H9 (cell line): ENCODE measurements at regions not wholly inside any gene's neighbourhood (a gene's known extent, or its start where the extent isn't known, plus 50 kb on each side); places are given as distances from the start of the nearest gene placed in this dataset.

Experiments
- DNase-seq: peaks from one replicate; pipeline ENCODE4 v3.0.0-alpha.2; 2017
- H2AFZ ChIP-seq: one replicate; pipeline ENCODE4 v1.6.1; 2013; ENCODE audit warnings: mild to moderate bottlenecking, low read length, control low read depth, moderate library complexity
- H2AK5ac ChIP-seq: 2 replicates; pipeline ENCODE4 v1.6.1; 2013; ENCODE audit warnings: low read length, control low read depth, mixed read lengths; ENCODE audit not compliant: insufficient read length
- H2BK120ac ChIP-seq: one replicate; pipeline ENCODE4 v1.6.1; 2013; ENCODE audit warnings: low read depth, mild to moderate bottlenecking, low read length, control low read depth, inconsistent platforms; ENCODE audit not compliant: poor library complexity, severe bottlenecking
- H2BK12ac ChIP-seq: 2 replicates; pipeline ENCODE4 v1.6.1; 2013; ENCODE audit warnings: low read length, control low read depth, mixed read lengths, low read depth; ENCODE audit not compliant: insufficient read length
- H2BK15ac ChIP-seq: 2 replicates; pipeline ENCODE4 v1.6.1; 2013; ENCODE audit warnings: low read depth, low read length, control low read depth
- H2BK20ac ChIP-seq: one replicate; pipeline ENCODE4 v1.6.1; 2013; ENCODE audit warnings: low read depth, mild to moderate bottlenecking, low read length, control low read depth, inconsistent platforms; ENCODE audit not compliant: poor library complexity, severe bottlenecking
- H2BK5ac ChIP-seq: 2 replicates; pipeline ENCODE4 v1.6.1; 2013; ENCODE audit warnings: low read length, control low read depth, mixed read lengths; ENCODE audit not compliant: insufficient read length
- H3K14ac ChIP-seq: 2 replicates; pipeline ENCODE4 v1.6.1; 2013; ENCODE audit warnings: low read length, control low read depth; ENCODE audit not compliant: insufficient read depth
- H3K18ac ChIP-seq: 2 replicates; pipeline ENCODE4 v1.6.1; 2013; ENCODE audit warnings: low read depth, mild to moderate bottlenecking, mixed read lengths, low read length, control low read depth; ENCODE audit not compliant: insufficient read length
- H3K23ac ChIP-seq: 2 replicates; pipeline ENCODE4 v1.6.1; 2013; ENCODE audit warnings: low read length, control low read depth, mixed read lengths, low read depth; ENCODE audit not compliant: insufficient read length
- H3K23me2 ChIP-seq: 2 replicates; pipeline ENCODE4 v1.6.1; 2013; ENCODE audit warnings: low read depth, mild to moderate bottlenecking, mixed read lengths, low read length, control low read depth; ENCODE audit not compliant: insufficient read length, poor library complexity, severe bottlenecking
- H3K27ac ChIP-seq: 2 replicates; pipeline ENCODE4 v1.5.1; 2013; ENCODE audit warnings: low read length, control low read depth, mixed read lengths, low read depth; ENCODE audit not compliant: insufficient read length
- H3K27me3 ChIP-seq: 2 replicates; pipeline ENCODE4 v1.6.1; 2013; ENCODE audit warnings: low read length, control low read depth, inconsistent platforms; ENCODE audit not compliant: insufficient read depth
- H3K4ac ChIP-seq: 2 replicates; pipeline ENCODE4 v1.6.1; 2013; ENCODE audit warnings: low read depth, mild to moderate bottlenecking, control low read depth, inconsistent platforms, low read length, moderate library complexity
- H3K4me1 ChIP-seq: 2 replicates; pipeline ENCODE4 v1.6.1; 2013; ENCODE audit warnings: low read length, control low read depth, inconsistent platforms; ENCODE audit not compliant: insufficient read depth
- H3K4me2 ChIP-seq: 2 replicates; pipeline ENCODE4 v1.6.1; 2013; ENCODE audit warnings: low read length, control low read depth, mixed read lengths; ENCODE audit not compliant: insufficient read length, insufficient read depth
- H3K56ac ChIP-seq: 2 replicates; pipeline ENCODE4 v1.6.1; 2013; ENCODE audit warnings: low read depth, mild to moderate bottlenecking, mixed read lengths, low read length, control low read depth; ENCODE audit not compliant: insufficient read length
- H3K79me1 ChIP-seq: 2 replicates; pipeline ENCODE4 v1.6.1; 2013; ENCODE audit warnings: low read depth, mild to moderate bottlenecking, moderate library complexity, low read length, control low read depth, inconsistent platforms; ENCODE audit not compliant: insufficient read depth, poor library complexity, severe bottlenecking
- H3K79me2 ChIP-seq: 2 replicates; pipeline ENCODE4 v1.6.1; 2013; ENCODE audit warnings: low read length, control low read depth, inconsistent platforms; ENCODE audit not compliant: insufficient read depth
- H3K9ac ChIP-seq: 2 replicates; pipeline ENCODE4 v1.6.1; 2013; ENCODE audit warnings: low read length, control low read depth, mixed read lengths; ENCODE audit not compliant: insufficient read length; ENCODE audit errors: extremely low read depth
- H3K9me3 ChIP-seq: one replicate; pipeline ENCODE4 v1.6.1; 2013; ENCODE audit warnings: low read depth, low read length, inconsistent platforms; ENCODE audit not compliant: control insufficient read depth
- H3T11ph ChIP-seq: one replicate; pipeline ENCODE4 v1.6.1; 2013; ENCODE audit warnings: mild to moderate bottlenecking, low read length, control low read depth, inconsistent platforms
- H4K20me1 ChIP-seq: one replicate; pipeline ENCODE4 v1.6.1; 2013; ENCODE audit not compliant: control insufficient read depth, insufficient read length, insufficient read depth
- H4K5ac ChIP-seq: 2 replicates; pipeline ENCODE4 v1.6.1; 2013; ENCODE audit warnings: low read depth, mild to moderate bottlenecking, mixed read lengths, low read length, control low read depth; ENCODE audit not compliant: insufficient read length
- H4K8ac ChIP-seq: replicated peaks from 2 replicates; pipeline ENCODE4 v1.6.1; 2013; ENCODE audit warnings: low read length, control low read depth, mixed read lengths, low read depth; ENCODE audit not compliant: insufficient read length
- H4K91ac ChIP-seq: 2 replicates; pipeline ENCODE4 v1.6.1; 2013; ENCODE audit warnings: low read depth, mild to moderate bottlenecking, moderate library complexity, mixed read lengths, low read length, control low read depth; ENCODE audit not compliant: insufficient read length
- H3K27ac Mint-ChIP-seq, 3 experiments: 2 replicates in 2 of 3; 3 replicates in 1 of 3; pipeline ENCODE4 v1.8.0; 2020 to 2021; ENCODE audit warnings: mixed read lengths in 3 of 3, mild to moderate bottlenecking in 1 of 3, moderate library complexity in 1 of 3
- H3K27me3 Mint-ChIP-seq: 2 replicates; pipeline ENCODE4 v1.8.0; 2021; ENCODE audit warnings: low read depth, mild to moderate bottlenecking, moderate library complexity, mixed read lengths
- H3K36me3 Mint-ChIP-seq, 3 experiments: 2 replicates in 2 of 3; 3 replicates in 1 of 3; pipeline ENCODE4 v1.8.0; 2020 to 2021; ENCODE audit warnings: low read depth in 3 of 3, mixed read lengths in 3 of 3; ENCODE audit not compliant: insufficient read depth in 1 of 3
- H3K4me1 Mint-ChIP-seq, 2 experiments: 2 replicates each; pipeline ENCODE4 v1.8.0; 2020; ENCODE audit warnings: mixed read lengths in 2 of 2
- H3K4me3 Mint-ChIP-seq, 2 experiments: 2 replicates in 1 of 2; 3 replicates in 1 of 2; pipeline ENCODE4 v1.8.0; 2020 to 2021; ENCODE audit warnings: mild to moderate bottlenecking in 2 of 2, mixed read lengths in 2 of 2, moderate library complexity in 1 of 2
- H3K9me3 Mint-ChIP-seq, 2 experiments: 2 replicates in 1 of 2; 3 replicates in 1 of 2; pipeline ENCODE4 v1.8.0; 2020; ENCODE audit warnings: mild to moderate bottlenecking in 2 of 2, mixed read lengths in 2 of 2, moderate library complexity in 1 of 2
- CTCF ChIP-seq: fragments of 200-600 bp; sonication (generic); conservative IDR thresholded peaks from 3 replicates; pipeline ENCODE4 v1.8.0; 2021; ENCODE audit warnings: antibody characterized with exemption, mild to moderate bottlenecking
- WGBS: extraction: QIAGEN DNeasy Blood & Tissue Kit; methylation state at CpG from one replicate; pipeline ENCODE4 v1.1.7; 2013; ENCODE audit warnings: missing lambda C conversion rate, low lambda C conversion rate, mixed read lengths; ENCODE audit not compliant: insufficient read length; ENCODE audit errors: extremely low coverage; 5-methylcytosine and 5-hydroxymethylcytosine counted together

GRCh38 chr5:154557548-154557947 is 79.5 kb upstream of the HAND1 start:
- TF ChIP-seq CTCF = no peak
- Histone ChIP-seq H2AFZ (no peak overlapping the region), H2BK20ac (no peak overlapping the region), H4K91ac (no peak overlapping the region), H3K9ac (no peak overlapping the region), H3T11ph (no peak overlapping the region), H3K18ac (no peak overlapping the region), H4K5ac (no peak overlapping the region), H2BK12ac (no peak overlapping the region), H3K56ac (no peak overlapping the region), H2AK5ac (no peak overlapping the region), H2BK5ac (no peak overlapping the region), H3K79me2 (no peaks in the 10 kb centered on the region), H4K20me1 (no peaks in the 10 kb centered on the region), H3K9me3 (no peaks in the 10 kb centered on the region), H3K23ac (no peak overlapping the region), H3K27ac (no peak overlapping the region), H3K4ac (no peak overlapping the region), H3K4me1 (no peaks in the 10 kb centered on the region), H3K27me3 (no peaks in the 10 kb centered on the region), H2BK15ac (no peak overlapping the region), H3K79me1 (no peaks in the 10 kb centered on the region), H4K8ac (no peak overlapping the region), H2BK120ac (no peak overlapping the region), H3K14ac (no peak overlapping the region), H3K4me2 (no peak overlapping the region), H3K23me2 (no peaks in the 10 kb centered on the region)
- no peaks in the 10 kb centered on the region for H3K4me1 Mint-ChIP-seq
- peaks cover 1% of the 10 kb centered on the region for H3K27me3 Mint-ChIP-seq
- no peak for DNase-seq
- peaks cover 14 to 18% of the 10 kb centered on the region in 2 experiments for H3K9me3 Mint-ChIP-seq
- peaks cover 0 to 11% (median 6%) of the 10 kb centered on the region in 3 experiments; a peak in 4 of 7 replicates for H3K36me3 Mint-ChIP-seq
- no peak overlapping the region for H3K4me3 Mint-ChIP-seq
- H3K27ac Mint-ChIP-seq = no peak overlapping the region
- no CpG with 5 or more reads among the region's 1 CpG for WGBS
